Mesenchymal stem cell (in vitro differentiated cells and primary cell): ENCODE measurements at regions not wholly inside any gene's neighbourhood (a gene's known extent, or its start where the extent isn't known, plus 50 kb on each side); places are given as distances from the start of the nearest gene placed in this dataset.
A peak's percentile ranks its signal among the peaks of the same experiment; 100 is the strongest.

ENCODE experiments used
- DNase-seq: peaks from one replicate; pipeline ENCODE4 v3.0.0-alpha.2; 2013
- H2AFZ ChIP-seq: one replicate; pipeline ENCODE4 v1.6.1; 2013; ENCODE audit warnings: low read depth, mild to moderate bottlenecking, control low read depth, inconsistent platforms, low read length, moderate library complexity
- H2AK5ac ChIP-seq: 2 replicates; pipeline ENCODE4 v1.6.1; 2013; ENCODE audit warnings: low read length, moderate library complexity, mild to moderate bottlenecking, inconsistent platforms; ENCODE audit not compliant: severe bottlenecking
- H2BK120ac ChIP-seq: one replicate; pipeline ENCODE4 v1.6.1; 2013; ENCODE audit warnings: low read depth, mild to moderate bottlenecking, inconsistent platforms, low read length, moderate library complexity
- H2BK12ac ChIP-seq, 2 experiments: one replicate each; pipeline ENCODE4 v1.6.1; 2013; ENCODE audit warnings: inconsistent platforms in 2 of 2, low read length in 2 of 2, mild to moderate bottlenecking in 2 of 2, moderate library complexity in 2 of 2, control low read depth in 1 of 2
- H2BK15ac ChIP-seq: one replicate; pipeline ENCODE4 v1.6.1; 2013; ENCODE audit warnings: mild to moderate bottlenecking, low read depth, inconsistent platforms; ENCODE audit not compliant: poor library complexity, severe bottlenecking
- H2BK5ac ChIP-seq: 2 replicates; pipeline ENCODE4 v1.6.1; 2013; ENCODE audit warnings: low read depth, mild to moderate bottlenecking, low read length, control low read depth, inconsistent platforms; ENCODE audit not compliant: poor library complexity, severe bottlenecking
- H3K14ac ChIP-seq, 2 experiments: one replicate each; pipeline ENCODE4 v1.6.1; 2013; ENCODE audit warnings: inconsistent platforms in 2 of 2, low read length in 2 of 2, control low read depth in 1 of 2, mild to moderate bottlenecking in 1 of 2, moderate library complexity in 1 of 2
- H3K18ac ChIP-seq, 2 experiments: one replicate each; pipeline ENCODE4 v1.6.1; 2013; ENCODE audit warnings: inconsistent platforms in 2 of 2, low read length in 2 of 2, control low read depth in 1 of 2, low read depth in 1 of 2, mild to moderate bottlenecking in 1 of 2
- H3K23ac ChIP-seq, 2 experiments: one replicate each; pipeline ENCODE4 v1.6.1; 2013; ENCODE audit warnings: inconsistent platforms in 2 of 2, low read length in 2 of 2, mild to moderate bottlenecking in 2 of 2, moderate library complexity in 2 of 2, control low read depth in 1 of 2
- H3K27ac ChIP-seq: 2 replicates; pipeline ENCODE4 v1.5.1; 2013; ENCODE audit warnings: mild to moderate bottlenecking, moderate library complexity, low read length, control low read depth, inconsistent platforms; ENCODE audit not compliant: poor library complexity, severe bottlenecking
- H3K27me3 ChIP-seq, 2 experiments: 2 replicates each; pipeline versions ENCODE4 v1.6.1 to v1.7.0; 2013; ENCODE audit warnings: low read length in 2 of 2, mild to moderate bottlenecking in 2 of 2, moderate library complexity in 2 of 2, control low read depth in 1 of 2, inconsistent platforms in 1 of 2; ENCODE audit not compliant: control insufficient read depth in 1 of 2, insufficient read depth in 1 of 2
- H3K36me3 ChIP-seq, 2 experiments: 2 replicates each; pipeline versions ENCODE4 v1.6.1 to v1.7.0; 2013; ENCODE audit warnings: low read length in 2 of 2, control low read depth in 1 of 2, inconsistent platforms in 1 of 2, low read depth in 1 of 2, mild to moderate bottlenecking in 1 of 2; ENCODE audit not compliant: insufficient read depth in 2 of 2, control insufficient read depth in 1 of 2
- H3K4ac ChIP-seq, 2 experiments: one replicate each; pipeline ENCODE4 v1.6.1; 2013; ENCODE audit warnings: inconsistent platforms in 2 of 2, low read length in 2 of 2, mild to moderate bottlenecking in 2 of 2, moderate library complexity in 2 of 2, control low read depth in 1 of 2, low read depth in 1 of 2
- H3K4me1 ChIP-seq: 2 replicates; pipeline ENCODE4 v1.6.1; 2013; ENCODE audit warnings: low read depth, low read length, control low read depth; ENCODE audit not compliant: control insufficient read depth, insufficient read depth
- H3K4me2 ChIP-seq: 2 replicates; pipeline ENCODE4 v1.6.1; 2013; ENCODE audit warnings: low read length, mild to moderate bottlenecking, inconsistent platforms; ENCODE audit not compliant: poor library complexity, severe bottlenecking
- H3K4me3 ChIP-seq, 2 experiments: 2 replicates each; pipeline versions ENCODE4 v1.5.1 to v1.7.0; 2013; ENCODE audit warnings: low read length in 2 of 2, mild to moderate bottlenecking in 2 of 2, control low read depth in 1 of 2, low read depth in 1 of 2; ENCODE audit not compliant: insufficient read depth in 1 of 2
- H3K79me1 ChIP-seq: replicated peaks from 2 replicates; pipeline ENCODE4 v1.6.1; 2013; ENCODE audit warnings: mild to moderate bottlenecking, control low read depth, low read length, inconsistent platforms; ENCODE audit not compliant: poor library complexity, severe bottlenecking
- H3K9ac ChIP-seq: 2 replicates; pipeline ENCODE4 v1.7.0; 2013; ENCODE audit warnings: mild to moderate bottlenecking, low read length, moderate library complexity
- H3K9me3 ChIP-seq: 2 replicates; pipeline ENCODE4 v1.7.0; 2013; ENCODE audit warnings: mild to moderate bottlenecking, low read length; ENCODE audit not compliant: control insufficient read depth
- H4K8ac ChIP-seq: one replicate; pipeline ENCODE4 v1.6.1; 2013; ENCODE audit warnings: inconsistent platforms, mild to moderate bottlenecking, low read length, moderate library complexity
- H4K91ac ChIP-seq: one replicate; pipeline ENCODE4 v1.6.1; 2013; ENCODE audit warnings: mild to moderate bottlenecking, low read length, inconsistent platforms
- WGBS: methylation state at CpG from one replicate; pipeline ENCODE4 v1.1.7; 2013; ENCODE audit warnings: mixed read lengths; 5-methylcytosine and 5-hydroxymethylcytosine counted together

- Histone ChIP-seq H4K91ac (no peak overlapping the region), H2AK5ac (no peak overlapping the region), H3K27ac (no peak overlapping the region), H2BK15ac (no peak overlapping the region), H3K4me1 (no peaks in the 10 kb centered on the region), H2BK12ac (no peak overlapping the region), H2AFZ (no peak overlapping the region), H3K79me1 (no peaks in the 10 kb centered on the region), H2BK120ac (no peak overlapping the region), H3K4ac (no peak overlapping the region), H3K14ac (no peak overlapping the region), H3K36me3 (no peaks in the 10 kb centered on the region), H3K23ac (no peak overlapping the region), H3K9ac (no peak overlapping the region), H3K4me3 (no peak overlapping the region), H3K4me2 (no peak overlapping the region), H3K18ac (no peak overlapping the region), H4K8ac (no peak overlapping the region), H3K9me3 (no peaks in the 10 kb centered on the region), H3K27me3 (no peaks in the 10 kb centered on the region), H2BK5ac (no peak overlapping the region)
- WGBS: 79% methylated on average over 2 of the region's 3 CpGs
- peak; percentile 38 for DNase-seq
Measured at GRCh38 chr3:24545887-24546286, 51.2 kb upstream of the THRB start.

GRCh38 chr3:24548278-24548677 lies 53.6 kb upstream of the THRB start:
- H2AFZ ChIP-seq: no peak overlapping the region
- H3K27ac ChIP-seq: no peak overlapping the region
- H2BK12ac ChIP-seq: no peak overlapping the region
- H3K4me3 ChIP-seq: no peak overlapping the region
- no peaks in the 10 kb centered on the region for H3K79me1 ChIP-seq
- no peak overlapping the region for H3K4me2 ChIP-seq
- no peak overlapping the region for H3K14ac ChIP-seq
- no peak overlapping the region for H3K4ac ChIP-seq
- no peak overlapping the region for H2BK15ac ChIP-seq
- H2AK5ac ChIP-seq: no peak overlapping the region
- H4K8ac ChIP-seq: no peak overlapping the region
- H4K91ac ChIP-seq: no peak overlapping the region
- no peak overlapping the region for H3K9ac ChIP-seq
- H3K27me3 ChIP-seq: no peaks in the 10 kb centered on the region
- H3K4me1 ChIP-seq: no peaks in the 10 kb centered on the region
- H2BK5ac ChIP-seq: no peak overlapping the region
- no peaks in the 10 kb centered on the region for H3K9me3 ChIP-seq
- no peaks in the 10 kb centered on the region for H3K36me3 ChIP-seq
- no peak overlapping the region for H3K18ac ChIP-seq
- DNase-seq: no peak
- H3K23ac ChIP-seq: no peak overlapping the region
- WGBS: no CpG with 5 or more reads among the region's 2 CpGs
- H2BK120ac ChIP-seq: no peak overlapping the region

- Histone ChIP-seq H3K4ac (no peak overlapping the region), H3K9me3 (no peaks in the 10 kb centered on the region), H3K23ac (no peak overlapping the region), H3K18ac (no peak overlapping the region), H3K4me2 (no peak overlapping the region), H3K4me1 (no peaks in the 10 kb centered on the region), H3K9ac (no peak overlapping the region), H2AFZ (no peak overlapping the region), H3K27ac (no peak overlapping the region), H4K91ac (no peak overlapping the region), H3K36me3 (no peaks in the 10 kb centered on the region), H4K8ac (no peak overlapping the region), H2BK5ac (no peak overlapping the region), H2BK12ac (no peak overlapping the region), H2AK5ac (no peak overlapping the region), H3K27me3 (no peaks in the 10 kb centered on the region), H3K14ac (no peak overlapping the region), H3K4me3 (no peak overlapping the region), H2BK120ac (no peak overlapping the region), H3K79me1 (no peaks in the 10 kb centered on the region), H2BK15ac (no peak overlapping the region)
- peak; percentile 19 for DNase-seq
- no CpG with 5 or more reads among the region's 1 CpG for WGBS
Measured at GRCh38 chr3:24550588-24550987, 55.9 kb upstream of the THRB start.

GRCh38 chr3:24551626-24552025 lies 57.0 kb upstream of the THRB start:
- Histone ChIP-seq H3K4ac (no peak overlapping the region), H3K18ac (no peak overlapping the region), H2BK120ac (no peak overlapping the region), H2AFZ (no peak overlapping the region), H3K4me2 (no peak overlapping the region), H3K27me3 (no peaks in the 10 kb centered on the region), H3K14ac (no peak overlapping the region), H2BK15ac (no peak overlapping the region), H3K4me3 (no peak overlapping the region), H2BK5ac (no peak overlapping the region), H4K8ac (no peak overlapping the region), H3K23ac (no peak overlapping the region), H4K91ac (no peak overlapping the region), H3K9me3 (no peaks in the 10 kb centered on the region), H2BK12ac (no peak overlapping the region), H3K27ac (no peak overlapping the region), H2AK5ac (no peak overlapping the region), H3K4me1 (no peaks in the 10 kb centered on the region), H3K79me1 (no peaks in the 10 kb centered on the region), H3K36me3 (no peaks in the 10 kb centered on the region), H3K9ac (no peak overlapping the region)
- no CpG with 5 or more reads among the region's 2 CpGs for WGBS
- DNase-seq: no peak
